ENCODE measurements at regions not wholly inside any gene's neighbourhood (a gene's known extent, or its start where the extent isn't known, plus 50 kb on each side); places are given as distances from the start of the nearest gene placed in this dataset.
"Not testable (repeated sequence)": the region's sequence is repeated elsewhere in the genome, so short reads cannot be mapped to it uniquely, and the experiment has no call there.

DNA sequence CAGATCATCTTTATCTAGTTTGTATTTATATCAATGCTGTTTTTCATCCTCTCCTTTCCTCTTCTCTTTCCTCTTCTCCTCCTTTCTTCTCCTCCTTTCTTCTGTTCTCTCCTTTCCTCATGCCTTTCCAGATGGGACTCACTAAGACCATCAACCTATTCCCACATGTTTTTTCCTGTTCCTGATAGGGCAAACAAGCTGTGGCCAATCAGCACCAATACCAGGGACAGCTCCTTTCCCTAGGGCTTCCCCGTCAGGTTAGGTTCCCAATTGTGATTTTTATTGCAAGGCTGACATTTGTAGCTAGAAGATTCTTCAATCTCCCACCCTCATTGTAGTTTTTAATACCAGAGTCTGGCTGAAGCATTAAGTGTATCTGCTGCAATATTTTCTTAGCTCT is 76.3 kb upstream of the COL8A1 start:
- Histone ChIP-seq H3K4me3 (ENCODE audit: low read length in 3 of 3) (no peak overlapping the region), H3K27me3 (ENCODE audit: control insufficient read depth, insufficient read depth, low read length) (no peaks in the 10 kb centered on the region), H3K36me3 (ENCODE audit: control insufficient read depth in 2 of 3, insufficient read depth in 3 of 3, low read length in 3 of 3) (no peaks in the 10 kb centered on the region), H3K9me3 (ENCODE audit: control insufficient read depth in 2 of 3, insufficient read depth in 1 of 3, low read length in 3 of 3) (peaks cover 0 to 3% (median 0%) of the 10 kb centered on the region in 3 donors), H3K4me1 (ENCODE audit: control insufficient read depth in 2 of 3, insufficient read depth in 2 of 3, low read depth in 1 of 3, low read length in 3 of 3) (no peaks in the 10 kb centered on the region), H3K9ac (ENCODE audit: low read length in 3 of 3) (no peak overlapping the region), H3K27ac (ENCODE audit: low read depth in 2 of 2, low read length in 2 of 2) (no peak overlapping the region)
- FAIRE-seq = no peak
- TF ChIP-seq, protein P1, sequence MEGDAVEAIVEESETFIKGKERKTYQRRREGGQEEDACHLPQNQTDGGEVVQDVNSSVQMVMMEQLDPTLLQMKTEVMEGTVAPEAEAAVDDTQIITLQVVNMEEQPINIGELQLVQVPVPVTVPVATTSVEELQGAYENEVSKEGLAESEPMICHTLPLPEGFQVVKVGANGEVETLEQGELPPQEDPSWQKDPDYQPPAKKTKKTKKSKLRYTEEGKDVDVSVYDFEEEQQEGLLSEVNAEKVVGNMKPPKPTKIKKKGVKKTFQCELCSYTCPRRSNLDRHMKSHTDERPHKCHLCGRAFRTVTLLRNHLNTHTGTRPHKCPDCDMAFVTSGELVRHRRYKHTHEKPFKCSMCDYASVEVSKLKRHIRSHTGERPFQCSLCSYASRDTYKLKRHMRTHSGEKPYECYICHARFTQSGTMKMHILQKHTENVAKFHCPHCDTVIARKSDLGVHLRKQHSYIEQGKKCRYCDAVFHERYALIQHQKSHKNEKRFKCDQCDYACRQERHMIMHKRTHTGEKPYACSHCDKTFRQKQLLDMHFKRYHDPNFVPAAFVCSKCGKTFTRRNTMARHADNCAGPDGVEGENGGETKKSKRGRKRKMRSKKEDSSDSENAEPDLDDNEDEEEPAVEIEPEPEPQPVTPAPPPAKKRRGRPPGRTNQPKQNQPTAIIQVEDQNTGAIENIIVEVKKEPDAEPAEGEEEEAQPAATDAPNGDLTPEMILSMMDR (IDR thresholded peaks at IDR 0.05; ENCODE audit: borderline replicate concordance, extremely low read depth, insufficient read depth) = no peak
- intact Hi-C loops (cut with DNase I) = no loop called here
- DNase-seq = peak in 3 of 5 donors; percentile 59 to 75 (median 67)

DNA sequence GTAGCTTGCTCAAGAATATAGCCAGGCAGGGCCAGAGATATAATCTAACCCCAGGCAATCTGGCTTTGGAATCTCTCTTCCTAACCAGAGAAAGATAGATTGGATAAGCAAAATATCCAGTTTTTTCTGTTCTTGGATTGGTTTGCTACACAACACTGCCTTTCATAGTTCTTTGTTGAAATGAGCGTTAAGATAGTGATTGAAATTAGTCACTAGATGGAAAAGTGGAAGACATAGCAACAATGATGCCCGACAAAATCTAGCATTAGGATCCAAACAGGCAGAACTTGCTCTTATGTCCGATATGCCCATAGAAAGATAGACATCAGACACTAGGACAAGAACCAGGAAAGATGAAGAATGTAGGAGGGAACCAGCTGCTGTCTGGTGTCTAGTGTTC is 77.3 kb upstream of the COL8A1 start:
- Histone ChIP-seq H3K36me3 (ENCODE audit: control insufficient read depth in 2 of 3, insufficient read depth in 3 of 3, low read length in 3 of 3) (no peaks in the 10 kb centered on the region), H3K9me3 (ENCODE audit: control insufficient read depth in 2 of 3, insufficient read depth in 1 of 3, low read length in 3 of 3) (peaks cover 0 to 2% (median 0%) of the 10 kb centered on the region in 3 donors), H3K4me1 (ENCODE audit: control insufficient read depth in 2 of 3, insufficient read depth in 2 of 3, low read depth in 1 of 3, low read length in 3 of 3) (no peaks in the 10 kb centered on the region), H3K27me3 (ENCODE audit: control insufficient read depth, insufficient read depth, low read length) (no peaks in the 10 kb centered on the region), H3K9ac (ENCODE audit: low read length in 3 of 3) (no peak overlapping the region), H3K4me3 (ENCODE audit: low read length in 3 of 3) (no peak overlapping the region), H3K27ac (ENCODE audit: low read depth in 2 of 2, low read length in 2 of 2) (no peak overlapping the region)
- DNase-seq = no peak
- TF ChIP-seq, protein P1 (IDR thresholded peaks at IDR 0.05; ENCODE audit: borderline replicate concordance, extremely low read depth, insufficient read depth) = no peak
- intact Hi-C loops (cut with DNase I) = no loop called here
- no peak for FAIRE-seq

DNA sequence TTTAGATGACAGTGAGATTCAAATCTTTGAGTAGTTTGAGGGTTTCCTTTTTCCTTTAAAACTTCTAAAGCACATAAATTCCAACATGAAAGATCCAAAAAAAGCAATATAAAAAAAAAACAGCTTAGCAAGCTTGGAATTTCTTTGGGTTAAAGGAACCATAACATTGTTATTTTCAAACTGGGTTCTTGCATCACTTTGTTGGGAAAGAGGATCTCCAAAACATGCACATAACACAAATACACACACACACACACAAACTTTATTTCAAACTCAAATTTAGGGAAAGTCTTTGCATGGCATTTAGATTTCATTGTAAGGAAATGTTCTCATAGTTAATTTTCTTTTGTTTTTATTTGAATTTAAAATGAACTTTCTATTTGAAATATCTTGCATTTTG is 79.2 kb upstream of the COL8A1 start:
- no peaks in the 10 kb centered on the region for H3K9me3 ChIP-seq (ENCODE audit: control insufficient read depth in 2 of 3, insufficient read depth in 1 of 3, low read length in 3 of 3)
- H3K4me1 ChIP-seq (ENCODE audit: control insufficient read depth in 2 of 3, insufficient read depth in 2 of 3, low read depth in 1 of 3, low read length in 3 of 3) = no peaks in the 10 kb centered on the region
- no peaks in the 10 kb centered on the region for H3K27me3 ChIP-seq (ENCODE audit: control insufficient read depth, insufficient read depth, low read length)
- TF ChIP-seq, protein P1 (IDR thresholded peaks at IDR 0.05; ENCODE audit: borderline replicate concordance, extremely low read depth, insufficient read depth) = no peak
- no peak overlapping the region for H3K4me3 ChIP-seq (ENCODE audit: low read length in 3 of 3)
- intact Hi-C loops (cut with DNase I) = no loop called here
- H3K36me3 ChIP-seq (ENCODE audit: control insufficient read depth in 2 of 3, insufficient read depth in 3 of 3, low read length in 3 of 3) = no peaks in the 10 kb centered on the region
- H3K27ac ChIP-seq (ENCODE audit: low read depth in 2 of 2, low read length in 2 of 2) = no peak overlapping the region
- H3K9ac ChIP-seq (ENCODE audit: low read length in 3 of 3) = no peak overlapping the region
- FAIRE-seq (no peak), DNase-seq (no peak)

DNA sequence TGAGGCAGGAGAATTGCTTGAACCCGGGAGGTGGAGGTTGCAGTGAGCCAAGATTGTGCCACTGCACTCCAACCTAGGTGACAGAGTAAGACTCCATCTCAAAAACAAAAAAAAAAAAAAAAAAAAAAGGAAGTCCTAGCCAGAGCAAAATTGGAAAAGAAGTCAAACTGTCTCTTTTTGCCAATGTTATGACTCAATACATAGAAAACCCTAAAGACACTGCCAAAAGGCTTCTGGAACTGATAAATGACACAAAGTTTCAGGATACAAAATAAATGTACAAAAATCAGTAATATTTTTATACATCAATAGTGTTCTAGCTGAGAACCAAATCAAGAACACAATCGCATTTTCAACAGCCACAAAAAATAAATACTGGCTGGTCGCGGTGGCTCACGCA is 82.5 kb upstream of the COL8A1 start:
- H3K27ac ChIP-seq (ENCODE audit: low read depth in 2 of 2, low read length in 2 of 2); H3K9ac ChIP-seq (ENCODE audit: low read length in 3 of 3); intact Hi-C loops (cut with DNase I); H3K27me3 ChIP-seq (ENCODE audit: control insufficient read depth, insufficient read depth, low read length); H3K36me3 ChIP-seq (ENCODE audit: control insufficient read depth in 2 of 3, insufficient read depth in 3 of 3, low read length in 3 of 3); H3K9me3 ChIP-seq (ENCODE audit: control insufficient read depth in 2 of 3, insufficient read depth in 1 of 3, low read length in 3 of 3); DNase-seq; FAIRE-seq; H3K4me1 ChIP-seq (ENCODE audit: control insufficient read depth in 2 of 3, insufficient read depth in 2 of 3, low read depth in 1 of 3, low read length in 3 of 3); H3K4me3 ChIP-seq (ENCODE audit: low read length in 3 of 3): not testable (repeated sequence)

All from kidney (tissue), 13 donors.